ENCODE measurements at regions not wholly inside any gene's neighbourhood (a gene's known extent, or its start where the extent isn't known, plus 50 kb on each side); places are given as distances from the start of the nearest gene placed in this dataset.

DNA sequence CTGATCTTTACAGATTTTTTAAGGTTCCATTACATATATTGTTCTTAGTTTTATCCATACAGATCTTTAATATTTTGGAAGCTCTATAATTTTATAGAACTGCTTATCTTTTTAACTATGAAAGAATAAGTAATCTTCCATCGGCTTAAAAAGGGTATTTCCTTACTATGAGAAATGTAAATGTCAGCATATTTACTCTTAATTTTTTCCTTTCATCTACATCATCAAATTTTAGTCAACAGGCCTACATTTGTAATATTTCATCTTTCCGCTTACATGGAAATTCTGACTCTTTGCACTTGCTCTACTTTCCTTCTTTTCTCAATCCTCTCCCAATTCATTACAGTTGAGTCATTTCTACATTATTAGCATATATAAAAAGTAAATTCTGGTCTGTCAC is 111.3 kb upstream of the GOLGA6L6 start:
- TF ChIP-seq CTCF (conservative IDR thresholded peaks at IDR 0.05; ENCODE audit: low read depth, low read length) (no peak), ELK1 (IDR thresholded peaks at IDR 0.05; ENCODE audit: borderline replicate concordance, low read depth, low read length) (no peak), MAZ (IDR thresholded peaks at IDR 0.05; ENCODE audit: borderline replicate concordance, low read depth, low read length) (no peak), POLR2A (IDR thresholded peaks at IDR 0.05; ENCODE audit: low read depth, low read length) (no peak)
